ENCODE measurements at regions not wholly inside any gene's neighbourhood (a gene's known extent, or its start where the extent isn't known, plus 50 kb on each side); places are given as distances from the start of the nearest gene placed in this dataset.

DNA sequence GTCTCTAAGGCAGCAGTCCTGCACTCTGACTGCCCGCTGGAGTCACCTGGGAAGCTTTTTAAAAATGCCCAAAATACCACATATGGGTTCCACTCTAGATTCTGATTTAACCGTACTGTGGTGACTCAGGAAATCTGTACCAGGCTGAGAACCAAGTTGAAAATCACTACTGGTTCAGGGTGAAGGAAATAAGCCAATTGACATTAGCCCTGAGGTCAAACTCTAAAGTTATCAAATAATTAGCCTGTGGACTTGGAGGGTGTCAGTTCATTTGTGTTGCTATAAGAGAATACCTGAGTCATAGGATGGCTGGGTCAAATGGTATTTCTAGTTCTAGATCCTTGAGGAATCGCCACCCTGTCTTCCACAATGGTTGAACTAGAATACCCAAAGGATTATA is 321.7 kb upstream of the ROPN1 start:
- TF ChIP-seq POLR2A (IDR thresholded peaks at IDR 0.05) (no peak), CTCF (IDR thresholded peaks at IDR 0.05) (no peak)

Measured in thyroid gland (tissue), 4 donors.